ENCODE measurements at regions not wholly inside any gene's neighbourhood (a gene's known extent, or its start where the extent isn't known, plus 50 kb on each side); places are given as distances from the start of the nearest gene placed in this dataset.

DNA sequence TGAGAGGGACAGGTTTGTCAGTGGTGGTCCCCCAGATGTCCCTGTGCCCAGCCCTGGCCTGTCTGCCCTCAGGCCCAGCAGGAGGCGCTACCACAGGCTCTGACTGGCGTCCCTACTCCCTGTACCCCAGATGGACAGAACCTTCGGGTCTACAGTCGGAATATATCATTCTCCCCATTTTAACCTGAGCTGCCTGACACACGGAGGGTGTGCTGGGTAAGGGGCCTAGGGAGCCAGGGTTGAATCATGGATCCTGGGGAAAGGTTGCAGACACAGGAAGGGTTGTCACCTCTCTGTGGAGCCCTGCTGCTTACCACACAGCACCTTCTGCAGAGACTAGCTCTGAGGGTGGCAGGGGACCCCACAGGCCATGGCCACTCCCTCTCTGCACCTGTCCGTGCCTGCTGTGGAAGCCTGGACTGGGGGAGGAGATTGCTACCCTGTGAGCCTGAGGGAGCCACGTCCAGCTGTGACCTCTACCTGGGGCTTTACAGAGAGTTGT, 162.2 kb upstream of the ZNF267 start:
- WGBS (ENCODE audit: insufficient coverage), result 86% methylated on average over 3 of the region's 7 CpGs
- POLR2A ChIA-PET, result no interaction called here
- Histone ChIP-seq H2AFZ (ENCODE audit: insufficient read depth, low read depth, low read length, poor library complexity, severe bottlenecking) (no peak overlapping the region), H3K4me1 (ENCODE audit: control insufficient read depth in 2 of 2, insufficient read depth in 2 of 2, low read length in 2 of 2) (peaks cover 29 to 30% of the 10 kb centered on the region in 2 donors), H3K27me3 (replicated peaks in 1 of 4; ENCODE audit: control extremely low read depth in 1 of 4, control insufficient read depth in 3 of 4, insufficient read depth in 4 of 4, low read length in 3 of 4) (no peaks in the 10 kb centered on the region), H3K36me3 (replicated peaks in 1 of 2; ENCODE audit: control extremely low read depth in 1 of 2, control insufficient read depth in 1 of 2, extremely low read depth in 1 of 2, insufficient read depth in 2 of 2, low read length in 1 of 2) (peaks cover 0 to 34% of the 10 kb centered on the region in 2 experiments), H3K27ac (ENCODE audit: low read length in 2 of 2) (no peak overlapping the region), H3K9ac (ENCODE audit: low read length) (no peak overlapping the region), H3K9me3 (ENCODE audit: control extremely low read depth in 1 of 3, control insufficient read depth in 2 of 3, insufficient read depth in 1 of 3, low read length in 2 of 3) (no peaks in the 10 kb centered on the region), H3K79me2 (ENCODE audit: control insufficient read depth, insufficient read depth, low read length) (peaks cover 29% of the 10 kb centered on the region), H3K4me3 (ENCODE audit: control extremely low read depth in 1 of 5, extremely low read depth in 1 of 5, insufficient read depth in 1 of 5, low read depth in 2 of 5, low read length in 4 of 5) (no peak overlapping the region), H3K4me2 (replicated peaks; ENCODE audit: low read depth, low read length, poor library complexity, severe bottlenecking) (no peak overlapping the region), H4K20me1 (ENCODE audit: control insufficient read depth, insufficient read depth, low read length, poor library complexity, severe bottlenecking) (peaks cover 11% of the 10 kb centered on the region)
- Mint-ChIP-seq H3K4me1 (peaks cover 33% of the 10 kb centered on the region), H3K9me3 (ENCODE audit: insufficient read depth) (no peaks in the 10 kb centered on the region), H3K27ac (no peak overlapping the region), H3K4me3 (no peak overlapping the region), H3K27me3 (no peaks in the 10 kb centered on the region)
- TF ChIP-seq, protein P1, sequence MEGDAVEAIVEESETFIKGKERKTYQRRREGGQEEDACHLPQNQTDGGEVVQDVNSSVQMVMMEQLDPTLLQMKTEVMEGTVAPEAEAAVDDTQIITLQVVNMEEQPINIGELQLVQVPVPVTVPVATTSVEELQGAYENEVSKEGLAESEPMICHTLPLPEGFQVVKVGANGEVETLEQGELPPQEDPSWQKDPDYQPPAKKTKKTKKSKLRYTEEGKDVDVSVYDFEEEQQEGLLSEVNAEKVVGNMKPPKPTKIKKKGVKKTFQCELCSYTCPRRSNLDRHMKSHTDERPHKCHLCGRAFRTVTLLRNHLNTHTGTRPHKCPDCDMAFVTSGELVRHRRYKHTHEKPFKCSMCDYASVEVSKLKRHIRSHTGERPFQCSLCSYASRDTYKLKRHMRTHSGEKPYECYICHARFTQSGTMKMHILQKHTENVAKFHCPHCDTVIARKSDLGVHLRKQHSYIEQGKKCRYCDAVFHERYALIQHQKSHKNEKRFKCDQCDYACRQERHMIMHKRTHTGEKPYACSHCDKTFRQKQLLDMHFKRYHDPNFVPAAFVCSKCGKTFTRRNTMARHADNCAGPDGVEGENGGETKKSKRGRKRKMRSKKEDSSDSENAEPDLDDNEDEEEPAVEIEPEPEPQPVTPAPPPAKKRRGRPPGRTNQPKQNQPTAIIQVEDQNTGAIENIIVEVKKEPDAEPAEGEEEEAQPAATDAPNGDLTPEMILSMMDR (IDR thresholded peaks at IDR 0.05), result no peak
- TF ChIP-seq EZH2 (IDR thresholded peaks at IDR 0.05; ENCODE audit: borderline replicate concordance, insufficient read depth, low read depth, low read length, poor library complexity, severe bottlenecking), result no peak
- ATAC-seq (ENCODE audit: low read depth) (no peak), DNase-seq (no peak)
- CTCF ChIA-PET, result interaction anchor here (1.0 to 4.9 kb wide), 2 partner anchors 11 to 12 kb away, joined by 3 to 38 read pairs; no protein-coding TSS in a partner anchor
- intact Hi-C loops (cut with micrococcal nuclease), result loop anchor here (5.0 kb wide), 1 partner anchor 161 kb away; the partner anchor contains the start of gene ZNF267

DNA sequence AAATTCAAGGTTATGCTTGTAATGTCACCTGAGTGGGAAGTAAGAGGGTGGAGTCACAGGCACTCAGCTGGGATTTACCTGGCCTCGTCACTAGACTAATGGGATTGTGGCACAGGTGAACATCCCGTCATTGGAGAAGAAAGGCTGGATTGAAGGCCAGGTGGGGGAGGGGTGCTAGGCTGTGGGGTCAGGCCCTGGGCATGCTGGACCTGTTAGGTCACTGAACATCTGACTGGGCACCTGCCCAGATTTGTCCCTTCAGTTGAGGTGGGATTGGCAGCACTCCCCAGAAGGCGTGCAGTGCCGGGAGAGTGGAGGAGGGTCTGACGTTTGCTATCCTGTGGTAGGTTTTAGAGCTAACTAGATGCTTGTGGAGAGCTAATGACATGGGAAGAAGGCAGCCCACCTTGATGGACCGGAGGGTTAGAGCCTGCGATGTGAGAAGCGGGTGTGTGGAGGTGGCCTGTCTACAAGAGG, 161.5 kb upstream of the ZNF267 start:
- peaks cover 0 to 27% of the 10 kb centered on the region in 2 experiments for H3K36me3 ChIP-seq (replicated peaks in 1 of 2; ENCODE audit: control extremely low read depth in 1 of 2, control insufficient read depth in 1 of 2, extremely low read depth in 1 of 2, insufficient read depth in 2 of 2, low read length in 1 of 2)
- Mint-ChIP-seq H3K4me1 (peaks cover 37% of the 10 kb centered on the region), H3K9me3 (ENCODE audit: insufficient read depth) (no peaks in the 10 kb centered on the region), H3K4me3 (peak overlapping the region; percentile 98), H3K27me3 (no peaks in the 10 kb centered on the region), H3K27ac (peak overlapping the region; percentile 37)
- no peak overlapping the region for H3K9ac ChIP-seq (ENCODE audit: low read length)
- ChIA-PET POLR2A (interaction anchor here (1.7 kb wide), 1 partner anchor 162 kb away, joined by 7 read pairs; the partner anchor contains the start of gene ZNF267), CTCF (interaction anchor here (1.0 to 4.9 kb wide), 2 partner anchors 10 to 13 kb away, joined by 3 to 38 read pairs; no protein-coding TSS in a partner anchor)
- 98% methylated on average over 8 of the region's 8 CpGs for WGBS (ENCODE audit: insufficient coverage)
- intact Hi-C loops (cut with micrococcal nuclease), result loop anchor here (5.0 kb wide), 1 partner anchor 160 kb away; the partner anchor contains the start of gene ZNF267
- no peak overlapping the region for H3K4me2 ChIP-seq (replicated peaks; ENCODE audit: low read depth, low read length, poor library complexity, severe bottlenecking)
- TF ChIP-seq, protein P1 (IDR thresholded peaks at IDR 0.05), result no peak
- no peak for TF ChIP-seq EZH2 (IDR thresholded peaks at IDR 0.05; ENCODE audit: borderline replicate concordance, insufficient read depth, low read depth, low read length, poor library complexity, severe bottlenecking)
- no peak overlapping the region for H2AFZ ChIP-seq (ENCODE audit: insufficient read depth, low read depth, low read length, poor library complexity, severe bottlenecking)
- H3K4me1 ChIP-seq (ENCODE audit: control insufficient read depth in 2 of 2, insufficient read depth in 2 of 2, low read length in 2 of 2), result peaks cover 30 to 31% of the 10 kb centered on the region in 2 donors
- no peak overlapping the region for H3K27ac ChIP-seq (ENCODE audit: low read length in 2 of 2)
- ATAC-seq (ENCODE audit: low read depth) (no peak), DNase-seq (no peak)
- peaks cover 36% of the 10 kb centered on the region for H3K79me2 ChIP-seq (ENCODE audit: control insufficient read depth, insufficient read depth, low read length)
- peaks cover 11% of the 10 kb centered on the region for H4K20me1 ChIP-seq (ENCODE audit: control insufficient read depth, insufficient read depth, low read length, poor library complexity, severe bottlenecking)
- no peaks in the 10 kb centered on the region for H3K27me3 ChIP-seq (replicated peaks in 1 of 4; ENCODE audit: control extremely low read depth in 1 of 4, control insufficient read depth in 3 of 4, insufficient read depth in 4 of 4, low read length in 3 of 4)
- H3K4me3 ChIP-seq (ENCODE audit: control extremely low read depth in 1 of 5, extremely low read depth in 1 of 5, insufficient read depth in 1 of 5, low read depth in 2 of 5, low read length in 4 of 5), result no peak overlapping the region
- H3K9me3 ChIP-seq (ENCODE audit: control extremely low read depth in 1 of 3, control insufficient read depth in 2 of 3, insufficient read depth in 1 of 3, low read length in 2 of 3), result no peaks in the 10 kb centered on the region
